Esophagus squamous epithelium (tissue), 4 donors: ENCODE measurements at regions not wholly inside any gene's neighbourhood (a gene's known extent, or its start where the extent isn't known, plus 50 kb on each side); places are given as distances from the start of the nearest gene placed in this dataset.

Experiments used
- CTCF ChIP-seq, 6 experiments: fragments of 450-650 bp in 4 of 6; fragments of 200-600 bp in 2 of 6; sonication (generic) in 2 of 6; IDR thresholded peaks; one replicate each; pipeline ENCODE4 v1.5.1; 2016 to 2019; ENCODE audit warnings: antibody characterized with exemption in 6 of 6, mild to moderate bottlenecking in 4 of 6, moderate library complexity in 4 of 6
- POLR2A ChIP-seq, 4 donors: fragments of 450-650 bp; IDR thresholded peaks; one replicate each; pipeline ENCODE4 v1.6.1; 2017; ENCODE audit warnings: antibody characterized with exemption in 4 of 4, mild to moderate bottlenecking in 4 of 4, moderate library complexity in 3 of 4

- no peak for TF ChIP-seq CTCF (IDR thresholded peaks at IDR 0.05)
- no peak for TF ChIP-seq POLR2A (IDR thresholded peaks at IDR 0.05)
Measured at GRCh38 chr4:97159625-97160024, 983.7 kb downstream of the STPG2 start.
